CD14-positive monocyte (primary cell): ENCODE measurements at regions not wholly inside any gene's neighbourhood (a gene's known extent, or its start where the extent isn't known, plus 50 kb on each side); places are given as distances from the start of the nearest gene placed in this dataset.

Experiments
- DNase-seq, 3 donors: peaks; one replicate each; pipeline ENCODE4 v3.0.0-alpha.2; 2011 to 2022
- H2AFZ ChIP-seq: 2 replicates; pipeline ENCODE4 v1.6.0; 2012; ENCODE audit warnings: mild to moderate bottlenecking, low read depth, low read length, inconsistent platforms; ENCODE audit not compliant: insufficient read depth, poor library complexity, severe bottlenecking
- H3K27ac ChIP-seq, 2 donors: 1 replicate in 1 of 2; 2 replicates in 1 of 2; pipeline ENCODE4 v1.5.1; 2012 to 2013; ENCODE audit warnings: low read length in 2 of 2, control low read depth in 1 of 2, inconsistent platforms in 1 of 2, low read depth in 1 of 2, mild to moderate bottlenecking in 1 of 2
- H3K27me3 ChIP-seq, 2 donors: one replicate each; pipeline versions ENCODE4 v1.6.0 to v1.6.1; 2011 to 2013; ENCODE audit warnings: low read length in 2 of 2; ENCODE audit not compliant: control insufficient read depth in 2 of 2, insufficient read depth in 2 of 2
- H3K36me3 ChIP-seq, 2 donors: replicated peaks in 1 of 2; 1 replicate in 1 of 2; 2 replicates in 1 of 2; pipeline versions ENCODE4 v1.5.1 to v1.6.1; 2012 to 2013; ENCODE audit warnings: low read length in 2 of 2, control low read depth in 1 of 2, inconsistent platforms in 1 of 2, mild to moderate bottlenecking in 1 of 2; ENCODE audit not compliant: insufficient read depth in 2 of 2, control insufficient read depth in 1 of 2
- H3K4me1 ChIP-seq, 2 donors: 1 replicate in 1 of 2; 2 replicates in 1 of 2; pipeline versions ENCODE4 v1.5.1 to v1.6.1; 2012 to 2013; ENCODE audit warnings: low read length in 2 of 2, control low read depth in 1 of 2, inconsistent platforms in 1 of 2, mild to moderate bottlenecking in 1 of 2, moderate library complexity in 1 of 2; ENCODE audit not compliant: insufficient read depth in 2 of 2, control insufficient read depth in 1 of 2
- H3K4me2 ChIP-seq: replicated peaks from 2 replicates; pipeline ENCODE3; 2012; ENCODE audit warnings: low read length, moderate library complexity, mild to moderate bottlenecking; ENCODE audit not compliant: poor library complexity, severe bottlenecking; ENCODE audit errors: extremely low read depth
- H3K4me3 ChIP-seq, 3 experiments: fragments of 200-600 bp in 1 of 3; sonication (generic) in 1 of 3; replicated peaks in 1 of 3; 1 replicate in 2 of 3; 2 replicates in 1 of 3; pipeline ENCODE4 v1.5.1; 2011 to 2013; ENCODE audit warnings: low read length in 3 of 3, mild to moderate bottlenecking in 3 of 3, control low read depth in 2 of 3, low read depth in 2 of 3, inconsistent platforms in 1 of 3, moderate library complexity in 1 of 3
- H3K79me2 ChIP-seq: 2 replicates; pipeline ENCODE4 v1.6.0; 2012; ENCODE audit warnings: mild to moderate bottlenecking, control low read depth, inconsistent platforms, low read length, moderate library complexity; ENCODE audit not compliant: insufficient read depth
- H3K9ac ChIP-seq: 2 replicates; pipeline ENCODE4 v1.6.0; 2017; ENCODE audit warnings: low read length, mild to moderate bottlenecking; ENCODE audit not compliant: insufficient read depth, poor library complexity, severe bottlenecking
- H3K9me3 ChIP-seq, 2 donors: replicated peaks in 1 of 2; 1 replicate in 1 of 2; 2 replicates in 1 of 2; pipeline versions ENCODE4 v1.5.1 to v1.6.1; 2012 to 2013; ENCODE audit warnings: low read length in 2 of 2, control low read depth in 1 of 2; ENCODE audit not compliant: control insufficient read depth in 1 of 2, insufficient read depth in 1 of 2
- H4K20me1 ChIP-seq: 2 replicates; pipeline ENCODE4 v1.6.0; 2012; ENCODE audit warnings: mild to moderate bottlenecking, low read length, control low read depth, moderate library complexity; ENCODE audit not compliant: insufficient read depth
- H3K27ac Mint-ChIP-seq, 7 donors: one replicate each; pipeline ENCODE4 v1.8.0; 2020; ENCODE audit warnings: mild to moderate bottlenecking in 7 of 7, mixed read lengths in 7 of 7, moderate library complexity in 6 of 7, inconsistent platforms in 2 of 7
- H3K27me3 Mint-ChIP-seq, 3 donors: one replicate each; pipeline ENCODE4 v1.8.0; 2021 to 2022; ENCODE audit warnings: low read depth in 3 of 3, mild to moderate bottlenecking in 3 of 3, mixed read lengths in 3 of 3, moderate library complexity in 3 of 3, inconsistent platforms in 1 of 3
- H3K36me3 Mint-ChIP-seq, 2 donors: one replicate each; pipeline ENCODE4 v1.8.0; 2020; ENCODE audit warnings: mixed read lengths in 2 of 2, inconsistent platforms in 1 of 2, mild to moderate bottlenecking in 1 of 2
- H3K4me1 Mint-ChIP-seq: one replicate; pipeline ENCODE4 v1.8.0; 2020; ENCODE audit warnings: mild to moderate bottlenecking, mixed read lengths
- H3K4me3 Mint-ChIP-seq, 2 donors: one replicate each; pipeline ENCODE4 v1.8.0; 2020; ENCODE audit warnings: mild to moderate bottlenecking in 2 of 2, mixed read lengths in 2 of 2, moderate library complexity in 1 of 2
- H3K9me3 Mint-ChIP-seq, 7 donors: one replicate each; pipeline ENCODE4 v1.8.0; 2020 to 2022; ENCODE audit warnings: mixed read lengths in 7 of 7, mild to moderate bottlenecking in 6 of 7, moderate library complexity in 6 of 7, inconsistent platforms in 2 of 7
- WGBS: methylation state at CpG from one replicate; pipeline ENCODE4 v1.1.5; 2013; ENCODE audit warnings: missing lambda C conversion rate; ENCODE audit not compliant: insufficient coverage; 5-methylcytosine and 5-hydroxymethylcytosine counted together
- intact Hi-C, 2 donors: fragments of 100-400 bp; cut with micrococcal nuclease; formaldehyde crosslinking; loops; one replicate each; pipeline versions ENCODE4 v1.15.0 to v1.15.1; 2023
- TF ChIP-seq, protein P1 (sequence below): fragments of 200-600 bp; IDR thresholded peaks from one replicate; pipeline ENCODE4 v1.8.0; 2022; ENCODE audit warnings: antibody characterized with exemption, mild to moderate bottlenecking

DNA sequence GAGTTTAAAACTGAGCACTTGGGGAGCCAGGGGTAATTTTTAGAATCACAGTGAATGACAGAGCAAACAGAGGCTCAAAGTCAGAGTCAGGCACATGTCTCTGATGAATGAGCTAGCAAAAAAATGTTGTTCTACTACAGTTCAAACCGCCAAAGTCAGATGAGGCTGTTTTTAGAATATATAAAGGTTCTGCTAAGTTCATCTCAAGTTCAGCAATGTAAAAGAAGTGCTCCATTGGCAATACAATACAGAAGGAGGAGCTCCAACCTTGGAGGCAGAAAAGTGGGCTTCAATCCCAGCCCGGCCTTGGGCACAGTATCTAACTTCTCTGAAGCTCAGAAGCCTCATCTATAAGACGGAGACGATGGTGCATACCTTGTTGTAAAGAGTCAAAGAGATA lies 70.1 kb upstream of the IPO5 start:
- H2AFZ ChIP-seq: no peak overlapping the region
- DNase-seq: no peak
- intact Hi-C loops: no loop called here
- no peaks in the 10 kb centered on the region for H4K20me1 ChIP-seq
- no peaks in the 10 kb centered on the region for H3K79me2 ChIP-seq
- H3K4me3 Mint-ChIP-seq: no peak overlapping the region
- no peak overlapping the region for H3K27ac ChIP-seq
- 60% methylated on average over 1 of the region's 4 CpGs for WGBS
- peaks cover 0 to 20% (median 9%) of the 10 kb centered on the region in 7 donors for H3K9me3 Mint-ChIP-seq
- H3K4me1 ChIP-seq: no peaks in the 10 kb centered on the region
- H3K36me3 Mint-ChIP-seq: no peaks in the 10 kb centered on the region
- H3K4me1 Mint-ChIP-seq: no peaks in the 10 kb centered on the region
- no peak overlapping the region for H3K27ac Mint-ChIP-seq
- TF ChIP-seq, protein P1, sequence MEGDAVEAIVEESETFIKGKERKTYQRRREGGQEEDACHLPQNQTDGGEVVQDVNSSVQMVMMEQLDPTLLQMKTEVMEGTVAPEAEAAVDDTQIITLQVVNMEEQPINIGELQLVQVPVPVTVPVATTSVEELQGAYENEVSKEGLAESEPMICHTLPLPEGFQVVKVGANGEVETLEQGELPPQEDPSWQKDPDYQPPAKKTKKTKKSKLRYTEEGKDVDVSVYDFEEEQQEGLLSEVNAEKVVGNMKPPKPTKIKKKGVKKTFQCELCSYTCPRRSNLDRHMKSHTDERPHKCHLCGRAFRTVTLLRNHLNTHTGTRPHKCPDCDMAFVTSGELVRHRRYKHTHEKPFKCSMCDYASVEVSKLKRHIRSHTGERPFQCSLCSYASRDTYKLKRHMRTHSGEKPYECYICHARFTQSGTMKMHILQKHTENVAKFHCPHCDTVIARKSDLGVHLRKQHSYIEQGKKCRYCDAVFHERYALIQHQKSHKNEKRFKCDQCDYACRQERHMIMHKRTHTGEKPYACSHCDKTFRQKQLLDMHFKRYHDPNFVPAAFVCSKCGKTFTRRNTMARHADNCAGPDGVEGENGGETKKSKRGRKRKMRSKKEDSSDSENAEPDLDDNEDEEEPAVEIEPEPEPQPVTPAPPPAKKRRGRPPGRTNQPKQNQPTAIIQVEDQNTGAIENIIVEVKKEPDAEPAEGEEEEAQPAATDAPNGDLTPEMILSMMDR: no peak
- no peaks in the 10 kb centered on the region for H3K36me3 ChIP-seq
- H3K4me3 ChIP-seq: no peak overlapping the region
- peaks cover 0 to 19% of the 10 kb centered on the region in 2 donors for H3K9me3 ChIP-seq
- no peaks in the 10 kb centered on the region for H3K27me3 ChIP-seq
- no peak overlapping the region for H3K4me2 ChIP-seq
- no peak overlapping the region for H3K9ac ChIP-seq
- peaks cover 0 to 3% (median 2%) of the 10 kb centered on the region in 3 donors for H3K27me3 Mint-ChIP-seq

DNA sequence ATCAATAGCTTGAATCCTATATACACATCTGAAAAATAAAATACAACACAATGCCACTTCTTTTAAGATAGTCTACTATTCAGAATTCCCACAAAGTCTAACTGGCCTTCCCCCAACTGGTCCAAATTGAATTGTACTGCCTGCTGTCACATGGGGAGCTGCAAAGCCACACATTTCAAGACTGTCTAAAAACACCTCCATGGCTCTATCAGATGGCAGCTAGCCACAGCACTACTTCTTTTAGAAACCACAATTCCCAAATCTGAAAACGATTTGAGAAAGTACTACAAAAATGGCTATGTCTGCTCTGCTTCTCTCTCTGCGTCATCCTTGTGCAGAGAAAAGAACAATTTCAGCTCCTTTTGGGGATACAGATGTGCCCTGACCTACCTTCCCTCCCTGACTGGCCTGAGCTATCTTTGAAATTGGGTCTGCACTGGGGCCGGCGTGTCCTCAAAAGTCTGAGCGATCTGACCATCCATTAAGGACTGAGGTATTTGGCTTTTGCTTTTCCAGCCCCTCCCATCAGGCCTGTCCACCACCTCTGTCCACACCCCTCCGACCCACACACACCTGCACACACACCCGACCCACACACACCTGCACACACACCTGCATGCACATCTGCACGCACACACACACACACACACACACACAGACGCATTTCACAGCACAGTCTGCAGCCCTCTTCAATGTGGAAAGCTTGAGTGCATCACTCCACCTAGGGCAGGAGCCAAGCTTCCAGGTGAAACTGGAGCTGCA lies 68.6 kb upstream of the IPO5 start:
- Histone ChIP-seq H3K4me1 (no peaks in the 10 kb centered on the region), H3K27me3 (no peaks in the 10 kb centered on the region), H3K9ac (no peak overlapping the region), H3K36me3 (no peaks in the 10 kb centered on the region), H3K79me2 (no peaks in the 10 kb centered on the region), H2AFZ (no peak overlapping the region), H3K9me3 (peaks cover 0 to 16% of the 10 kb centered on the region in 2 donors), H3K4me3 (no peak overlapping the region), H3K4me2 (no peak overlapping the region), H3K27ac (no peak overlapping the region), H4K20me1 (no peaks in the 10 kb centered on the region)
- peaks cover 0 to 20% (median 9%) of the 10 kb centered on the region in 7 donors for H3K9me3 Mint-ChIP-seq
- DNase-seq: no peak
- no peak overlapping the region for H3K27ac Mint-ChIP-seq
- H3K4me1 Mint-ChIP-seq: no peaks in the 10 kb centered on the region
- TF ChIP-seq, protein P1: no peak
- H3K36me3 Mint-ChIP-seq: no peaks in the 10 kb centered on the region
- intact Hi-C loops: no loop called here
- H3K4me3 Mint-ChIP-seq: no peak overlapping the region
- peaks cover 0 to 2% (median 2%) of the 10 kb centered on the region in 3 donors for H3K27me3 Mint-ChIP-seq
- WGBS: 90% methylated on average over 7 of the region's 9 CpGs
